Nephron (organoid): ENCODE measurements at regions not wholly inside any gene's neighbourhood (a gene's known extent, or its start where the extent isn't known, plus 50 kb on each side); places are given as distances from the start of the nearest gene placed in this dataset.
"Not testable (repeated sequence)": the region's sequence is repeated elsewhere in the genome, so short reads cannot be mapped to it uniquely, and the experiment has no call there.

Source experiments
- H3K27ac Mint-ChIP-seq, 3 experiments: 2 replicates each; pipeline ENCODE4 v1.8.0; 2020; ENCODE audit warnings: mixed read lengths in 3 of 3, mild to moderate bottlenecking in 2 of 3, moderate library complexity in 1 of 3
- H3K27me3 Mint-ChIP-seq: 2 replicates; pipeline ENCODE4 v1.8.0; 2021; ENCODE audit warnings: low read depth, mild to moderate bottlenecking, moderate library complexity, mixed read lengths
- H3K36me3 Mint-ChIP-seq: 2 replicates; pipeline ENCODE4 v1.8.0; 2020; ENCODE audit warnings: low read depth, mixed read lengths
- H3K4me1 Mint-ChIP-seq: 2 replicates; pipeline ENCODE4 v1.8.0; 2020; ENCODE audit warnings: mixed read lengths
- H3K4me3 Mint-ChIP-seq, 3 experiments: 2 replicates each; pipeline ENCODE4 v1.8.0; 2020; ENCODE audit warnings: mild to moderate bottlenecking in 3 of 3, mixed read lengths in 3 of 3, moderate library complexity in 2 of 3
- H3K9me3 Mint-ChIP-seq: 2 replicates; pipeline ENCODE4 v1.8.0; 2020; ENCODE audit warnings: mixed read lengths
- TF ChIP-seq, protein P1 (sequence below), 3 experiments: fragments of 200-600 bp; sonication (generic); IDR thresholded peaks; one replicate each; pipeline ENCODE4 v1.5.0; 2021; ENCODE audit warnings: antibody characterized with exemption in 3 of 3; ENCODE audit not compliant: unreplicated experiment in 3 of 3

GRCh38 chr3:72655723-72656122 is 192.5 kb downstream of the SHQ1 start:
- H3K4me1 Mint-ChIP-seq: peaks cover 21% of the 10 kb centered on the region
- peaks cover 57% of the 10 kb centered on the region for H3K27me3 Mint-ChIP-seq
- no peak overlapping the region for H3K4me3 Mint-ChIP-seq
- peaks cover 4% of the 10 kb centered on the region for H3K9me3 Mint-ChIP-seq
- TF ChIP-seq, protein P1, sequence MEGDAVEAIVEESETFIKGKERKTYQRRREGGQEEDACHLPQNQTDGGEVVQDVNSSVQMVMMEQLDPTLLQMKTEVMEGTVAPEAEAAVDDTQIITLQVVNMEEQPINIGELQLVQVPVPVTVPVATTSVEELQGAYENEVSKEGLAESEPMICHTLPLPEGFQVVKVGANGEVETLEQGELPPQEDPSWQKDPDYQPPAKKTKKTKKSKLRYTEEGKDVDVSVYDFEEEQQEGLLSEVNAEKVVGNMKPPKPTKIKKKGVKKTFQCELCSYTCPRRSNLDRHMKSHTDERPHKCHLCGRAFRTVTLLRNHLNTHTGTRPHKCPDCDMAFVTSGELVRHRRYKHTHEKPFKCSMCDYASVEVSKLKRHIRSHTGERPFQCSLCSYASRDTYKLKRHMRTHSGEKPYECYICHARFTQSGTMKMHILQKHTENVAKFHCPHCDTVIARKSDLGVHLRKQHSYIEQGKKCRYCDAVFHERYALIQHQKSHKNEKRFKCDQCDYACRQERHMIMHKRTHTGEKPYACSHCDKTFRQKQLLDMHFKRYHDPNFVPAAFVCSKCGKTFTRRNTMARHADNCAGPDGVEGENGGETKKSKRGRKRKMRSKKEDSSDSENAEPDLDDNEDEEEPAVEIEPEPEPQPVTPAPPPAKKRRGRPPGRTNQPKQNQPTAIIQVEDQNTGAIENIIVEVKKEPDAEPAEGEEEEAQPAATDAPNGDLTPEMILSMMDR (IDR thresholded peaks at IDR 0.05; ENCODE audit: unreplicated experiment in 3 of 3): no peak
- no peaks in the 10 kb centered on the region for H3K36me3 Mint-ChIP-seq
- H3K27ac Mint-ChIP-seq: no peak overlapping the region

GRCh38 chr3:72655131-72655551 is 193.1 kb downstream of the SHQ1 start:
- TF ChIP-seq, protein P1 (IDR thresholded peaks at IDR 0.05; ENCODE audit: unreplicated experiment in 3 of 3): no peak
- peaks cover 18% of the 10 kb centered on the region for H3K4me1 Mint-ChIP-seq
- H3K27me3 Mint-ChIP-seq: peaks cover 61% of the 10 kb centered on the region
- H3K27ac Mint-ChIP-seq: no peak overlapping the region
- H3K4me3 Mint-ChIP-seq: peak overlapping the region; percentile 35 to 63 (median 55)
- H3K9me3 Mint-ChIP-seq: peaks cover 4% of the 10 kb centered on the region
- H3K36me3 Mint-ChIP-seq: no peaks in the 10 kb centered on the region

GRCh38 chr3:72652395-72652794 is 195.8 kb downstream of the SHQ1 start:
- H3K27ac Mint-ChIP-seq: no peak overlapping the region
- peaks cover 40% of the 10 kb centered on the region for H3K27me3 Mint-ChIP-seq
- H3K36me3 Mint-ChIP-seq: no peaks in the 10 kb centered on the region
- TF ChIP-seq, protein P1 (IDR thresholded peaks at IDR 0.05; ENCODE audit: unreplicated experiment in 3 of 3): no peak
- peaks cover 4% of the 10 kb centered on the region for H3K9me3 Mint-ChIP-seq
- H3K4me1 Mint-ChIP-seq: peaks cover 5% of the 10 kb centered on the region
- H3K4me3 Mint-ChIP-seq: no peak overlapping the region

- Mint-ChIP-seq H3K27ac (no peak overlapping the region), H3K9me3 (peaks cover 4% of the 10 kb centered on the region), H3K27me3 (peaks cover 35% of the 10 kb centered on the region), H3K4me3 (no peak overlapping the region), H3K36me3 (no peaks in the 10 kb centered on the region), H3K4me1 (peaks cover 5% of the 10 kb centered on the region)
- TF ChIP-seq, protein P1 (IDR thresholded peaks at IDR 0.05; ENCODE audit: unreplicated experiment in 3 of 3): no peak
These were observed 196.7 kb downstream of the SHQ1 start for GRCh38 chr3:72651498-72651897.

GRCh38 chr3:72646263-72646662 is 202.0 kb downstream of the SHQ1 start:
- no peaks in the 10 kb centered on the region for H3K4me1 Mint-ChIP-seq
- H3K27ac Mint-ChIP-seq: no peak overlapping the region
- TF ChIP-seq, protein P1 (IDR thresholded peaks at IDR 0.05; ENCODE audit: unreplicated experiment in 3 of 3): no peak
- H3K27me3 Mint-ChIP-seq: peaks cover 11% of the 10 kb centered on the region
- H3K36me3 Mint-ChIP-seq: no peaks in the 10 kb centered on the region
- H3K9me3 Mint-ChIP-seq: peaks cover 5% of the 10 kb centered on the region
- no peak overlapping the region for H3K4me3 Mint-ChIP-seq

DNA sequence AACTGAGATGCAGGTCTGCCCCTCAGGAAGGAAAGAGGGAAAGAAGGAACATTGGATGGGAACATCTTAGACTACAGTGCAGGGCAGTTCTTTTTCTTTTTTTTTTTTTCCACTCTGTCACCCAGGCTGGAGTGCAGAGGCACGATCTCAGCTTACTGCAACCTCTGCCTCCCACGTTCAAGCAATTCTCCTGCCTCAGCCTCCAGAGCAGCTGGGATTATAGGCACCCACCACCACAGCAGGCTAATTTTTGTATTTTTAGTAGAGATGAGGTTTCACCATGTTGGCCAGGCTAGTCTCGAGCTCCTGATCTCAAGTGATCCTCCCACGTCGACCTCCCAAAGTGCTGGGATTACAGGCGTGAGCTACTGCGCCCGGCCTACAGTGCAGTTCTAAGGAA is 204.6 kb downstream of the SHQ1 start:
- H3K36me3 Mint-ChIP-seq, H3K27me3 Mint-ChIP-seq, H3K4me1 Mint-ChIP-seq, H3K9me3 Mint-ChIP-seq, H3K27ac Mint-ChIP-seq, H3K4me3 Mint-ChIP-seq: not testable (repeated sequence)
